Activated effector memory CD4-positive, alpha-beta T cell treated with anti-CD3 and anti-CD28 coated beads, Interleukin-2, amount 50 U/mL, for 16 hours (primary cell): ENCODE measurements at regions not wholly inside any gene's neighbourhood (a gene's known extent, or its start where the extent isn't known, plus 50 kb on each side); places are given as distances from the start of the nearest gene placed in this dataset.
"Not testable (repeated sequence)": the region's sequence is repeated elsewhere in the genome, so short reads cannot be mapped to it uniquely, and the experiment has no call there.

Experiments
- DNase-seq: peaks from one replicate; pipeline ENCODE4 v3.0.0-alpha.2; 2020

DNA sequence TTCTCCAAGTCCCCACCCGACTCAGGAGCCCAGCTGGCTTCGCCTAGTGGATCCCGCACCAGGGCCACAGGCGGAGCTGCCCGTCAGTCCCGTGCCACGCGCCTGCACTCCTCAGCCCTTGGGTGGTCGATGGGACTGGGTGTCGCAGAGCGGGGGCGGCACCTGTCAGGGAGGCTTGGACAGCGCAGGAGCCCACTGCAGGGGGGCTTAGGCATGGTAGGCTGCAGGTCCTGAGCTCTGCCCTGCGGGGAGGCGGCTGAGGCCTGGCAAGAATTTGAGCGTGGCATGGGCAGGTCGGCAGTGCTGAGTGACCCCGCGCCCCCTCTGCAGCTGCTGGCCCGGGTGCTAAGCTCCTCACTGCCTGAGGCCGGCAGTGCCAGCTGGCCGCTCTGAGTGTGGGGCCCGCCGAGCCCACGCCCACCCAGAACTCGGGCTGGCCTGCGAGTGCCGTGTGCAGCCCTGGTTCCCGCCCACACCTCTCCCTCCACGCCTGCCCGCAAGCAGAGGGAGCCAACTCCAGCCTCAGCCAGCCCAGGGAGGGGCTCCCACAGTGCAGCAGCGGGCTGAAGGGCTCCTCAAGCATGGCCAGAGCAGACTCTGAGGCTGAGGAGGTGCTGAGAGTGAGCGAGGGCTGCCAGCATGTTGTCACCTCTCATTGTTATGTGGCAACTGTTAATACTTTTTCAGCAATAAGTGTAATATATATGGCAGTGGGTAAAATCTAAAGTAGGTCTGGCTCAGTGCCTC, 548.4 kb upstream of the BRINP3 start:
- no peak for DNase-seq

DNA sequence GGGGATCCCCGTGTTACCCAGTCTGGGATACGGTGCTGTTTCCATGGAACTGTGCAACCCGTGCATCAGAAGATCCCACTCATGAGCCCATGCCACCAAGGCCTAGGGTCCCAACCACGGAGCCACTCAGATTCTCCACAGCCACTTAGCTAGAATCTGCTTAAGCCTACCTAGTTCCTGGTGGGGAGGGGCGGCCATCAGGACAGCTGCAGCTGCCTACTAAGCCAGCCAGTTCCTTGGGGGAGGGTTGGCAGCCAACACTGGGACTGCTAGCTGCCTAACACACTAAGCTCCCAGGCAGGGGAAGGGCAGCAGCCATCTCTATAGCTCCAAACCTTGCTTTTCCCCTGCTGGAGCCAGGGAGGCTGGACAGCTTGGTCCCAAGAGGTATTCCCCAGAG, 549.2 kb upstream of the BRINP3 start:
- DNase-seq: no peak

DNA sequence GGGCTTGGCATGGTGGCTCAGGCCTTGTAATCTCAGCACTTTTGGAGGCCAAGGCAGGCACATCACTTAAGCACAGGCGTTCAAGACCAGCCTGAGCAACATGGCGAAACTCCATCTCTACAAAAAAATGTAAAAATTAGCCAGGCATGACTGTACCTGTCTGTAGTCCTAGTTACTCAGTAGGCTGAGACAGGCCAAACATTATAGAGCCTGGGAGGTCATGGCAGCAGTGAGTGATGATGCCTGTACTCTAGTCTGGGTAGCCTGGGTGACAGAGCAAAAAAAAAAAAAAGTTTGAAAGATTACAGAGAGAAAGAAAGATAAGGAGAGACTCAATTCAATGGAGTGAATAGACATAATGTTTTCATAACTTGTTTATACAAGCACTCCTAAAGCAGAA, 556.5 kb upstream of the BRINP3 start:
- DNase-seq: no peak

DNA sequence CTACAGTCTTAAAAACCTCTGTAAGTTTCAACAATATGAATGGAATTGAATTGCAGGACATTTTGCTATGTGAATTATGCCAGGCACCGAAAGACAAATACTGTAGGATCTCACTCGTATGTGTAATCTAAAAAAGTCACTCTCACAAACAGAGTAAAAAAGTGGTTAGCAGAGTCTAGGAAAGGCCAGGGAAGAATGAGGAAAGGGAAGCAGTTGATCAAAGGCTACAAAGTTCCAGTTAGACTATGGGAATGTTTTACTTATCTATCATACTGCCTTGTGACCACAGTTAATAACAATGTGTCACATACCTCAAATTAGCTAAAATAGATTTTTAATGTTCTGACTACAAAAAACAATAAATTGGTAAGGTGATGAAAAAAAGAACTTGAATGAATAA, 565.4 kb upstream of the BRINP3 start:
- DNase-seq: no peak

DNA sequence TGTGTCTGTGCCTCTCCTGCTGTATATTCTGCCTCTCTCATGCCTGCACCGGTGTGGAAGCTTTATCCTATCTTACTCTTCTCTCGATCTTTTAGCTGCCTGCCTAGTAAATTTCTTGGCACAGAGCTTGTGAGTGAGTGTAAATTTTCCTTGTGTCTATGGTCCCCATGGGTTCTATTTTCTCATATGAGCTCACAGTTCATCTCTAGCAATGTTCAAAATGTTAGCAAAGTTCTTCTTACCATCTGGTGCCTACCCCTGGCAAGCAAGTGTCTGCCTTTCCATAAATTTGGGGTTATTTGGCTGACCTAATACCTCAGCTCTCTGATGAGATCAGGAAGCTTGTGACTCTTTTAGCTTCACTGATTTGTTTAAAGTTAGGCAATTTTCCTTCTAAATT, 572.1 kb upstream of the BRINP3 start:
- no peak for DNase-seq

DNA sequence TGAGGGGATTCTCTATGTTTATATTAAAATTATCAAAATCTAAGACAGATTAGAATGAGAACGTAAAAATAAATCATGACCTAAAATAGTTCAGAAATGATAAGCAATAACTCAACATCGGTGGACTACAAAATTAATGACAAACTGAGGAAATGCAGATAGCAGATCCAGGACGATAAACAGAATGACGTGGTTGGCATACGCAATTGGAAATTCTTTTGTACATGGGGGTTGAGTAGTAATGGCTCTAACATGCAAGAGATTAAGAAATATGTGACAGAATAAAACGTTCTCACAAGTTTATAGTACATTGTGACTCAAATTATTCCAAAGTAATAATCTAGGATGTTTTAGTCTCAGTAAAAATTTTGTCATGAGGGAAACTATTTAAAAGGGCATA, 575.2 kb upstream of the BRINP3 start:
- no peak for DNase-seq

DNA sequence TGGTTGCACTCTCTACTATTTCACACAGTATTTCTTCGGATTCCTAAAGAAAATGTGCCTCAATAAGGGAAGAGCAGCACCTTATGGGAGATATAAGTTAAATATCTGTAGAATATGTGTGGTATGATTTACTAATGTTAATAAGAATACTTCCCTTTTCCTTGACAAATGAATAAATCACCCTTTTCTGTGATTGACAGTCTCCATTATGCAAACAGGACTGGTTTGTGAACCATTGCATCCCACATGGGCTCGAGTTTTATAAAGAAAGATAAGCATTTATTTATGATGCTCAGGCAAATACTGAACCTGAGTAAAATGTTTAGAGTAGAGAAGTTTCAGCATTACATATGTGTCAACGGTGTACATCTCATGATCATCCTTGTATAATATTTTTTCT, 587.7 kb upstream of the BRINP3 start:
- DNase-seq: no peak

DNA sequence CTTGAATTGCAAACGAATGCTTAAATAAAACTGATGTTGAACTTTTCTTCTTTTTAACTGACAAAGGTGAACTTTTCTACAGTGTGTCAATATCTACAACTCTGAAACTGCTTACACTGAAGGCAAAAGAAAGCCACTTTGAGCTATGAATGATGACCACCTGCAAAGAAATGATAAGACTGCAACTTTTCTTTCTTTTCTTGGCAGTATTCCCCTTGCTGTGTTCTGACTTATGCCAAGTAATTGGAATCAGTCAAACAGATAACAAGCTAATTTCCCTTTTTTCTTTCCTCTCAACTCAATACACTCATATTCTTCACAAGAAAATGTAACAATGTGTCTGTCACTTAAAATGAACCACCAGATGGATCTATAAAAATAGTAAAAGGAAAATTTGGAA, 588.1 kb upstream of the BRINP3 start:
- DNase-seq: no peak

DNA sequence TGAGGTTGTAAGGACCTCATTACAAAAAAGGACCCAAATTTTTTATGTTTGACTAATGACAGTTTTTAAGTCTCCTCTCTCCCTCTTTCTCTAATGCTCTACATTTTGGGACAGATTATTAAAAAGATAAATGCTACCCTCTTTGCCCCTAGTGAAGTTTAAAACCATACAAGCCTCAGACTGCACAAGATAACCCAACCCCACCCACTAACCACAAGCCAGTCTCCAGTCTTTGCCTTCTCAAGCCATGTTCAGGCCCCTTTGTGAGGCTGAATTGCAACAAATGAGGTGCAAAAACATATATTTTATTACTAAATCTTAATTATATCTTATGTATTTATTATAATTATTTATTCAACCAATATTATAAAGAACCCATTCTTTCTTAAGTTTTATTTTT, 597.2 kb upstream of the BRINP3 start:
- no peak for DNase-seq

DNA sequence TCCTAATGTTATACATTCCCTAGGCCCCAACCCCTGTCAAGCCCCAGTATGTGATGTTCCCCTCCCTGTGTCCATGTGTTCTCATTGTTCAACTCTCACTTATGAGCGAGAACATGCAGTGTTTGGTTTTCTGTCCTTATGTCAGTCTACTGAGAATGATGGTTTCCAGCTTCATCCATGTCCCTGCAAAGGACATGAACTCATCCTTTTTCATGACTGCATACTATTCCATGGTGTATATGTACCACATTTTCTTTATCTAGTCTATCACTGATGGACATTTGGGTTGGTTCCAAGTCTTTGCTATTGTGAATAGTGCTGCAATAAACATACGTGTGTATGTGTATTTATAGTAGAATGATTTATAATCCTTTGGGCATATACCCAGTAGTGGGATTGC, 605.4 kb upstream of the BRINP3 start:
- DNase-seq: not testable (repeated sequence)

DNA sequence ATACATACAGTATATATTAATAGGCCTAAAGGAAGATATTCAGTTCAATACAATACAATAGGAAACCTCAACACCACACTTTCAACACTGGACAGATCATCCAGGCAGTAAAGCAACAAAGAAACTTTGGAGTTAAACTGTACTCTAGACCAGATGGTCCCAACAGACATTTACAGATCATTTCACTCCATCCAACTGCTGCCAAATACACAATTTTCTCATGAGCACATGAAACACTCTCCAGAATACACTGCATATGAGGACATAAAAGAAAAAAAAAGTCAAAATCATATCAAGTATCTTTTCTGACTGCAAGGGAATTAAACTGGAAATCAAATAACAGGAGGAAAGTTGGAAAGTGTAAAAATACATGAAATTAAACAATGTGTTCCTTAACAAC, 607.5 kb upstream of the BRINP3 start:
- DNase-seq: no peak

DNA sequence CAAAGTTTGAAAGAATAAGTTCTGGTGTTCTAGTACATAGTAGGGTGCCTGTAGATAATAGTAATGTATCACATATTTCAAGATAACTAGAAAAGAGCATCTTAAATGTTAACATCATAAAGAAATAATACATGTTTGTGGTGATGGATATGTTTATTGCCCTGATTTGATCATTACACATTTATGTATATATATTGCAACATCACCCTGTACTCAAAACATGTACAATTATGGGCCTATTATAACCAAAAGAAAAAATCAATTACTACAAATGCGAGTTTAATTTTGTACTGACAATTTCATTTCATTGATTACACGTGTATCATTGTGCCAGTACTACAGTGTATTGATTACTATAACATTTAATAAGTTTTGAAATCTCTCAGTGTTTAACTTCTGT, 609.2 kb upstream of the BRINP3 start:
- DNase-seq: no peak

DNA sequence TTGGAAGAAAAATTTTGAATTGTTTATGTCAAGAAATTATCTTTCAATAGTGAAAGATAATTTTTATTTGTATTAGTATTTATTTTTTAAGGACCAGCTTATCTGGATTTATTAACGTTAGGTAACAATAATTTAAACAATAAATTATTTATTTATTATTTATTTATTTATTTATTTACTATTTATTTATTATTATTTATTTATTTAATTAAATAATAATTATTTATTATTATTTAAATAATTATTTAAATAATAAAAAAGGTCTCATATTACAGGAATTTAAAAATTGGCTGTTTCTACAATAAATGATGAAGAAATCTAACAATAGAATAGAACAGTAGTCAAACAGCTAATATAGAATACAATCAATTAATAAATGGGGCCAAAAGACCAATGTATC, 618.7 kb upstream of the BRINP3 start:
- no peak for DNase-seq

DNA sequence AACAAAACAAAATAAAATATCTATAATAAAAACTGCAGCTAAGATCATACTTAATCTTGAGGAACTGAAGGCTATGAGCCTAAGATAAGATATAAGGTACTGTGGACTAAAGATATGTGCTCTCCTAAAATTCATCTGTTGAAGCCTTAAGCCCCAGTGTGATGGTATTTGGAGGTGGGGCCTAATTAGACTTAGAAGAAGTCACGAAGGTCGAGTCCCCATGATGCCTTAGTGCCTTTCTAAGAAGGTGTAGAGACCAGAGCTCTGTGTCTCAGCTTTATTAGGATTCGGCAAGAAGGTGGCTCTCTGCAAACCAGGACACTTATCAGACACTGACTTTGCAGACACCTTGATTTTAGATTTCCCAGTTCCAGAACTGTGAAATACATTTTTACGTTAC, 622.0 kb upstream of the BRINP3 start:
- no peak for DNase-seq

DNA sequence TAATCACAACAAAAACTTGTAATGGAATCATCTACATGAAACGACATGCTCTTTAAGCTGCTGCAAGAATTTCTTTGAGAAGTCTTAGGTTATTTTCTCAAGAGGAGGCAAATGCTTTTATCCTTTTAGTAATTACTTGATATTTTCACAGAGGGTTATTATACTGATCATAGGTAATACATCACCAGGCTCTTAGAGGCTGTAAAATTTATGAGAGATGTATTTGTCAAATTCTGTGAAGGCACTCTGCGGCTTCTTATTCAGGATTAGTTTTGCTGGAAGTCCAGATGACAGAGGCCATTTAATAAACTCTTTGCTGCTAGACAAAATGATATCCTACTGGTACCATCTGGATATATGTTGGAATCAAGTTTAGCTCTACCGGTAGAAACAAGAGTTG, 624.3 kb upstream of the BRINP3 start:
- no peak for DNase-seq

DNA sequence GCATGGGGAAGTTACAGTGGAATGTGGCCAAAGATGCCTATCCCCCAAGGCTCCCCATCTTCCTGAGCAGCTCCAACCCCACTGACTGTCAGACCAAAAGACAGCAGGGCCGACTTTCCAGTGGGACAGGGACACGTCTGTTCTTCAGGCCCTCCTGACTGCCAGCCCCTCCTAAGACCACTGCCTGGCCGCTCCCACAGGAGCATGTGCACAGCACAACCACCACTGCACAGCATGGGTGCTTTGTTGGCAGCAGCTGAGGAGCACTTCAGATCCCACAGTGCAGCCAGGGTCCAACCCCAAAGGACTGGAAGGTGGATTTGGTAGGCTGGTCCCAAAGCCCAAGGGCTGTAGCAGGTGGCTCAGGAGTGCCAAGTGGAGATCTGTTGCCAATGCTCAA, 648.3 kb upstream of the BRINP3 start:
- peak; percentile 54 for DNase-seq

DNA sequence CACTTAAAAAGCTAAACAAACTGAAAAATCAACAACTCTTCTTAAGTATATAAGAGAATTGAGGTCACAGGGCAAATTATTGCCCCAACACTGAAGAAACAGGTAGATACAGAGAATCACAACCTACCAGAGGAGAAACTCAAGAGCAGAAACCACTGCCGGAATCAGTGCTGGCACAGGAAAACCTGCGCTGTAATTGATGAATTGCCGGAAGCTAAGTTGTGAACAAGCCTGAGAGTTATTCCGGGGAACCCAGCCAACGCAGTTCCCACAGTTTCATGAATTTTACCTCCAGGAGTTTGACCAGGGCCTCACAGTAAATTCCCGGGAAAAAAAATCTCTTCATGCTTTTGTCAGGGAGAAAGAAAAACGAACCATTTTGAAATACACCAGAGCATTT, 657.1 kb upstream of the BRINP3 start:
- no peak for DNase-seq

DNA sequence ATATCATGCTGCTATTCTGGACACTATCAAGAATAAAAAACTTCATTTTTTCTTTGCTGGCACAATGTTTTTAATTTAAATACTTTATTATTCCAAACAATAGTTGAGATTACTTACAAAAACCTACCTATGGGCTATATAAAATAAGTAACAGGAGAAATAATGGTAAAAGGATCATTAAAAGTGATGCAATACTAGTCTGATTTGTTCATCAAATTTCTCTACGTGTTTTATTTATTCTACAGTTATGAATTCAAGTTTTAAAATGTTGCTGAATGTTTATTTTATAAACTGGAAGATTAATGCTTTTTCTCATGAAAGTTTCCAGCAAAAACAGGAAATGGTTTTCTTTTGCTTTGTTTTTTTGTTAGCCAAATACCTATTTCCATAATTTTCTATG, 662.4 kb upstream of the BRINP3 start:
- DNase-seq: no peak

DNA sequence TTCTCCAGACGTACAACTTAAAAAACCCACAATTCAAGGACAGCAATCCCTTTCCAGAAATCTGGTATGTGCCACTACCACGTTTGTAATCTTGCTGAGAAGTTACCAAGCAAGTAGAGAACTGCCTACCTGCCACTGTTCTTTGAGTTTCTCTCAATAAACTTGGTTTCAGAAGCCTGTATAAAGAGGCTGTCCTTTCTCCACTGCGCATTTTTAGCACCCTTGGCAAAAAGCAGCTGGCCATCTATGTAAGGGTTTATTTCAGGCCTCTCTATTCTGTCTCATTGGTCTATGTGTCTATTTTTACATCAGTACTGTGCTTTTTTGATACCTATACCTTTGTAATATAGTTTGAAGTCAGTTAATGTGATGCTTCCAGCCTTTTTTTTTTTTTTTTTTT, 665.1 kb upstream of the BRINP3 start:
- DNase-seq: no peak

DNA sequence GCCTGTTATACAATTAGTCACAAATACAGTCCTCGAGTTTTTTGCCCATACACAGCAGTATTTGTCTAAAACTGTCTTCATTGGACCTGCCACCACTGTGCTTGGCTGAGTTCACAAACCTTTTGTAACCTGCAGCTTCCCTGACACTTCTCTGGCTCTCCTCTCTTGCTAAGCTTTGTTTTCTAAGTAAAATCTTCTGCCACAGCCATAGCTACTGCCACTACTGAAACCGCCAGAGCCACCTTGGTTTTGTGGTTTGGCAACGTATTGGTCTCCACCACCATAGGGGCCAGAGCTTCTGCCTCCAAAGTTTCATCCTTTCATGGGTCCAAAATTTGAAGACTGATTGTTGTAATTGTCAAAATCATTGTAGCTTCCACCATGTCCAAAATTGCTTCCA, 668.2 kb upstream of the BRINP3 start:
- DNase-seq: no peak

DNA sequence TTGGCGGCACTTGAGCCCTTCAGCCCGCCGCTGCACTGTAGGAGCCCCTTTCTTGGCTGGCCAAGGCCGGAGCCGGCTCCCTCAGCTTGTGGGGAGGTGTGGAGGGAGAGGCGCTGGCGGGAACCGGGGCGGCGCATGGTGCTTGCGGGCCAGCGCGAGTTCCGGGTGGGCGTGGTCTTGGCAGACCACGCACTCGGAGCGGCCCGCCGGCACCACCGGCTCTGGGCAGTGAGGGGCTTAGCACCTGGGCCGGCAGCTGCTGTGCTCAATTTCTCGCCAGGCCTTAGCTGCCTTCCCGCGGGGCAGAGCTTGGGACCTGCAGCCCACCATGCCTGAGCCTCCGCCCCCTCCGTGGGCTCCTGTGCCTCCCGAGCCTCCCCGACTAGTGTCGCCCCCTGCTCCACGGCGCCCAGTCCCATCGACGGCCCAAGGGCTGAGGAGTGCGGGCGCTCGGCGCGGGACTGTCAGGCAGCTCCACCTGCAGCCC, 673.7 kb upstream of the BRINP3 start:
- no peak for DNase-seq

DNA sequence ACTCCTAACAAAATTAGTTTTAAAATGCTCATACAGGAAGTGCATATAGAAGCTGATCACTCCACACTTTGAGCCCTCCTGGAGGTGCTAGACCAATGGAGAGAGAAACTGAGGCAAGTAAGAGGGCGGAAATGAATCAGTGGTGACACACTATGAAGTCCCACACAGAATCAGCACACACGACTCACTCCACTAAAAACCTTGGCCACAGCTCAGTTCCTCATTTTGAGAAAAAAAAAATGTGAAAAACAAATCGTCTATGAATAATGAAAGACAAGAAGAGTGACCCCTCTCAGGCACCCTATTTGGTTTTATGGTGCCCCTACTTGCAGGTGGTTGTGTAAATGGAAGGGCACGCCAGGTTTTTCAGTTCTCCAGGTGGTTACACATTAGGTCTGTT, 675.1 kb upstream of the BRINP3 start:
- no peak for DNase-seq

DNA sequence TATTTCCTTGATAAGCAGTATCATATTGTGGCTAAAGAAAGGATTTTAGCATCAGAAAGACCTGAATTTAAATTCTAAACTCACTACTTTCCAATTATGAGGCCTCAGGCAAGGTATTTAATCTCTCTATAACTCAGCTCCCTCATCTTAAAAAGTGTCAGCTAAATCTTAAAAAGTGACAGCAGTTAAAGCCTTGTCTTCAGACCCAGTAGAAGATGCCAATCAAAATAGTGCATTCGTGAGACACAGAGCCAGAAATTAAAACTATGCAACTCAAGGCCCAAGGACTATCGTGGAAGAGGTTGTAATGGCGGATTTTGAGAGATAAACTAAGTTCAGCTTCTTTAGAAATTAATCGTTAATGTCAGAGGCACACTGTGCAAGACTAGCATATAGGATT, 677.5 kb upstream of the BRINP3 start:
- DNase-seq: no peak

DNA sequence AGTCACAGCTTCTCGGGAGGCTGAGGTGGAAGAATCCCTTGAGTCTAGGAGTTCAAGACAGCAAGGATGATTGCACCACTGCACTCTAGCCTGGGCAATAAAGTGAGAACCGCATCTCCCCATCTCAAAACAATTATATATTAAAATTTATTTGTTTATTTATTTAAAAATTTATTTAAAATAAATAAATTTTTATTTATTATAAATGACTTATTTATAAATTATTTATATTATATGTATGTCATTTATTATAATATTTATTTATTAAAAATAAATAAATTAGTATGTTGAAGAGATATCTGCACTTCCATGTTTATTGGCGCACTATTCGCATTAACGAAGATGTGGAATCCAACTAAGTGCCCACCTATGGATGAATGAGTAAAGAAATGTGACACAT, 683.2 kb upstream of the BRINP3 start:
- DNase-seq: no peak

DNA sequence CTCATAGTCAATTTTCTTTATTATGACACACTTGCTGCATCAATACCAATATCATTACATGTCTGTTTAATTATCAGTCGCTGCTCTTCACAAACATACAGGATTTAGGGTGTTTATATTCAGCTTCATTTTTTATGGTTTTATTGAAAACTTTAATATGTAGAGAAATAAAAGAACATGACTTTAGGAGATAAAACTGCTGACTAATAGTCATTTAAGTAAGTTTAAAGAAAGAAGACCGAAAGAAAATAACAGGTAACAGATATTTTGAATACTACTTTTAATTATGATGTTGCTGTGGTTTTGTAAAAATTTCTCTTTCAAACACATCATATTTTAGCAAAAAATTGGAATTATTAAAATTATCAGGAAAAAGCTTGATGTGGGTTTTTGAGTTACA, 685.1 kb upstream of the BRINP3 start:
- DNase-seq: no peak

DNA sequence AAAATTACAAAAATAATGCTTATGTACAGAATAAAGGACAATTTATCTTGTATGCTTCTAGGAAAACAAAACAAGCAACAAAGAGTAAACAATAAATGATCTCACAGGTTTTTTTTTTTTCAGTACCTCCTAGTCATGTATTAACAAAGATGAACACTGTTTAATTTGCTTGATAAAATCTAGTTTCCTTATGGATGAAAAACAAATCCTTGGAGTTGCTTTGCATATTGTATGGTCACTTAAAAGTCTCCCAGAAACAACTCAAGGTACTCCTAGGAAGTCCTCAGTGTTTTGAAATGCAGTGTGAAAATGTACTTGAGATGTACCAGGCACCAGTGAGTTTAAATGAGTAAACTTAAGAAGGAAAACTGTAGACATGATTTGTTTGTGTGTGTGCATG, 686.0 kb upstream of the BRINP3 start:
- no peak for DNase-seq
